NCI-H524 (cell line): ENCODE measurements at regions not wholly inside any gene's neighbourhood (a gene's known extent, or its start where the extent isn't known, plus 50 kb on each side); places are given as distances from the start of the nearest gene placed in this dataset.

Experiments used
- DNase-seq, 2 experiments: peaks; one replicate each; lab custom pipeline; 2025; lab: John Stamatoyannopoulos, UW

- DNase-seq = no peak
Measured at GRCh38 chr3:5069627-5070026, 52.5 kb upstream of the ARL8B start.

GRCh38 chr3:5071061-5071460 lies 51.0 kb upstream of the ARL8B start:
- no peak for DNase-seq

- DNase-seq = no peak
Measured at GRCh38 chr3:5072100-5072816, 49.8 kb upstream of the ARL8B start.
